PC-3 (cell line): ENCODE measurements at regions not wholly inside any gene's neighbourhood (a gene's known extent, or its start where the extent isn't known, plus 50 kb on each side); places are given as distances from the start of the nearest gene placed in this dataset.

Experiments used
- CTCF ChIP-seq: fragments of 300-600 bp; sonication (generic); conservative IDR thresholded peaks from 2 replicates; pipeline ENCODE4 v1.5.1; 2017; ENCODE audit warnings: antibody characterized with exemption, low read depth, mild to moderate bottlenecking, low read length
- EZH2 ChIP-seq: fragments of 300-600 bp; sonication (generic); IDR thresholded peaks from one replicate; pipeline ENCODE4 v1.6.1; 2017; ENCODE audit warnings: antibody characterized with exemption, mild to moderate bottlenecking, low read length; ENCODE audit not compliant: unreplicated experiment
- EZH2phosphoT487 ChIP-seq: fragments of 300-600 bp; sonication (generic); IDR thresholded peaks from 2 replicates; pipeline ENCODE4 v1.6.1; 2018; ENCODE audit warnings: mild to moderate bottlenecking, antibody characterized with exemption, low read length, borderline replicate concordance

DNA sequence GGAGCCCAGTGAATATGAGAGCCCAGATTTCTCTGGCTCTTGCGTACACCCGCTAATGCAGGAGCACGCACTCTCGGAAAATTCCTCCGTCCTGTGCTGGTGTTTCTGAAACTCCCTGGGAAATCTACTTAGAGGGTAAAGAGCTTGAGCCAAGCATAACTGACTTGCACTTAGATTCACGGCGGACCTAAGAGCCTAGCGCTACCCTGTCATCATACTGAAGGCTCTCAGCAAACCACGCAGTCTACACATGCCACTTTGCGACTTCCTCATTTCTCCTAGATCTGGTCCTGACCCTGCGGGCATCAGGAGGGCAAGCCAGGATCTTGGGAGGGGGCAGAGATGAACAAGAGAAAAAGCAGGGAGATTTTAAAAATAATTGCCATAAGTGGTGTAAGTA, 324.7 kb downstream of the CD83 start:
- TF ChIP-seq CTCF, result no peak
- no peak for TF ChIP-seq EZH2phosphoT487
- TF ChIP-seq EZH2, result no peak
